ENCODE measurements at regions not wholly inside any gene's neighbourhood (a gene's known extent, or its start where the extent isn't known, plus 50 kb on each side); places are given as distances from the start of the nearest gene placed in this dataset.

DNA sequence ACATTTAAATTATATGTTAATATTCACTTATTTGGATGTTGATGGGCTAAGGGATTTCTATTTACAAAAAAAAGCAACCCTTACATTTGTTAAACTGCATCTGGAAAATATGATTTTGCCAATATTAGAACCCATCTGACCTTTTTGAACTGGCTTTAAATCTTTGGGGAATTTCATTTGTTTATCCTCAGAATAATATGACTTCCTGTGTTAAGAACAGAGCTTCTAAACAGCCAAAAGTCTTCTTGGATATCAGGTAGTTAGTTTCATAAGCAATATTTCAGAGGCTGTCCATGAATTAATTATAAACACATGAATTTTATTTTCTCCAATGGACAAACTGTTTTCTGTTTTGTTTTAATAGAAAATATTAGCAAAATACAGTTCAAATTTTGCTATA is 301.9 kb upstream of the AGTR1 start:
- H3K4me3 ChIP-seq (ENCODE audit: low read depth, low read length): no peak overlapping the region
- TF ChIP-seq, protein P1, sequence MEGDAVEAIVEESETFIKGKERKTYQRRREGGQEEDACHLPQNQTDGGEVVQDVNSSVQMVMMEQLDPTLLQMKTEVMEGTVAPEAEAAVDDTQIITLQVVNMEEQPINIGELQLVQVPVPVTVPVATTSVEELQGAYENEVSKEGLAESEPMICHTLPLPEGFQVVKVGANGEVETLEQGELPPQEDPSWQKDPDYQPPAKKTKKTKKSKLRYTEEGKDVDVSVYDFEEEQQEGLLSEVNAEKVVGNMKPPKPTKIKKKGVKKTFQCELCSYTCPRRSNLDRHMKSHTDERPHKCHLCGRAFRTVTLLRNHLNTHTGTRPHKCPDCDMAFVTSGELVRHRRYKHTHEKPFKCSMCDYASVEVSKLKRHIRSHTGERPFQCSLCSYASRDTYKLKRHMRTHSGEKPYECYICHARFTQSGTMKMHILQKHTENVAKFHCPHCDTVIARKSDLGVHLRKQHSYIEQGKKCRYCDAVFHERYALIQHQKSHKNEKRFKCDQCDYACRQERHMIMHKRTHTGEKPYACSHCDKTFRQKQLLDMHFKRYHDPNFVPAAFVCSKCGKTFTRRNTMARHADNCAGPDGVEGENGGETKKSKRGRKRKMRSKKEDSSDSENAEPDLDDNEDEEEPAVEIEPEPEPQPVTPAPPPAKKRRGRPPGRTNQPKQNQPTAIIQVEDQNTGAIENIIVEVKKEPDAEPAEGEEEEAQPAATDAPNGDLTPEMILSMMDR (IDR thresholded peaks at IDR 0.05; ENCODE audit: insufficient read depth, low read length): no peak
- no peak for DNase-seq (ENCODE audit: low read depth)

DNA sequence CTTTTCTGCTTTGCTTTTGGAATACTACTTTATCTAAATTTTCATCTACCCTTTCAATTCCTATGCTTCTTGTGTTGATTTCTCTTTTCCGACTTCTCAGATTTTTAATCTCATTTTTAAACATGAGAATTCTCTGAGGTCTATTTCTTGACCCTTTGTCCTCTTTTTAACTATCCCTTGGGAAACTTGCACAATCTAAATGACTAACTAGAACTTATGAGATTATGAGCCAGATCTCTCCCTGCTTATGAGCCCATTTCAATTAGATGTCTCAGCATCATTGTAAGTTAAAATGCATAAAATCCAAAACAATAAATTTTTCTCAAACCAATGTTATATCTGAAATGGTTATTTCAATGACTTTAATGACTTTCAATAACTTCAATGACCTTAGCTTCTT is 296.9 kb upstream of the AGTR1 start:
- no peak for DNase-seq (ENCODE audit: low read depth)
- H3K4me3 ChIP-seq (ENCODE audit: low read depth, low read length): no peak overlapping the region
- TF ChIP-seq, protein P1 (IDR thresholded peaks at IDR 0.05; ENCODE audit: insufficient read depth, low read length): no peak

DNA sequence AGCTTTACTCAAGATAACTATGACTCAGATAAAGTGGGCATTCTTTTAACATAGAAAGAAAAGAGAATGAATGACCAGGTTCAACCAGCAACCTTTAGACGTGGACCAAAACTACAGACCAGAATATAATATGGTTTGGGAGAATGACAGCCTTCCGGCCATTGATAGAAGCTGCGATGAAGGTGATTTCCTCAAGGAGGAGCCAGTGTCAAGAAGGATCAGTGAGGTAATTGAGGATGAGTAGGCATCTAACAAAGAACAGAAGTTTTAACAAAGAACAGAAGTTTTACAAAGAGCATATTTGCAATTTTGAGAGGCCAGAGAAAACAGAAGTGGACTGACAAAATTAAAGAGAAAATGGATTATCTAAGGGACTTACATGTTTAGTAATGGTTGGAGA is 289.0 kb upstream of the AGTR1 start:
- no peak overlapping the region for H3K4me3 ChIP-seq (ENCODE audit: low read depth, low read length)
- TF ChIP-seq, protein P1 (IDR thresholded peaks at IDR 0.05; ENCODE audit: insufficient read depth, low read length): no peak
- DNase-seq (ENCODE audit: low read depth): no peak

DNA sequence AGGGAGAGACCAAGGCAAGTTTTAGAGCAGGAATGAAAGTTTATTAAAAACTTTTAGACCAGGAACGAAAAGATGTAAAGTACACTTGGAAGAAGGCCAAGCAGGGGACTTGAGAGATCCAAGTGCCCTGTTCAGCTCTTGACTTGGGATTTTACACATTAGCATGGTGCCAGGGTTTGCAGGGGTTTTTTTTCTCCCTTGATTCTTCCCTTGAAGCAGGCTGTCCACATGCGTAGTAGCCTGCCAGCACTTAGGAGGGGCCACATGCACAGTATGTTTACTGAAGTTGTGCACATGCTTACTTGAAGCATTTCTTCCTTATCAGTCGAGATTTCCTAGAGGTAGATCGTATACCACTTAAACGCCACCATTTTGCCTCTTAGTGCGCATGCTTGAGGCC is 277.5 kb upstream of the AGTR1 start:
- no peak for DNase-seq (ENCODE audit: low read depth)
- H3K4me3 ChIP-seq (ENCODE audit: low read depth, low read length): no peak overlapping the region
- TF ChIP-seq, protein P1 (IDR thresholded peaks at IDR 0.05; ENCODE audit: insufficient read depth, low read length): no peak

DNA sequence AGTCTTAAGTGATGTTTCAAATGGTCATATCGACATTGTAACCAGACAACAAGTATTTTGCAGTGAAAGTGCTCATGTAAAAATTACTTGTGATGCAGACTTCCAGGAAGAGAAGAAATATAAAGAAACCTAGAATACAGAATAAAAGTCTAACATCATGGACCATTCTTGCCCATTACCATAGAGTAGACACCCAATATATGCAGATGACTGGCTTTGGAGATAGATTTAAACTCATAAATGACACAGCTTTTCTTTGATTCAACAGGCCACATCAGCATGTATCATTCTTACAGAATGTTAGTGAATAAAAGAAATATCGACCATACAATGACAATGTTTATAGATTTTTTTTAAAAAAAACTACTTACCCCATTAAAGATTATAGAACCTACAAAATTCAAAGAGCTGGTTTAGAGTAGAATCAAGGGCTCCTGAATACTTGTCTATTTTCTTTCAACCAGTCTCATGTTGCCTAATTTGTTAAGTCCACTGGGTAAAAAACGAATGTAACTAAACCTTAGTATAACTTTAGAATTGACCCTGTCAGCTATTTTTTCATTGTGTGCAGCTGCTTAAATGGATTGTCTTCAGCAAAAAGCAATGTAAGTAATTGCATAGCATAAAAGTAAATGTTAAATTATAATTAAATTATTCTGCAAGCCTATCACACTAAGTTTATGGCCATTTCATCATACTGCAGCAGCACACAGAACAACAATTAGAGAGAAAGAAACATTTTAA is 268.7 kb upstream of the AGTR1 start:
- TF ChIP-seq, protein P1 (IDR thresholded peaks at IDR 0.05; ENCODE audit: insufficient read depth, low read length): no peak
- no peak for DNase-seq (ENCODE audit: low read depth)

DNA sequence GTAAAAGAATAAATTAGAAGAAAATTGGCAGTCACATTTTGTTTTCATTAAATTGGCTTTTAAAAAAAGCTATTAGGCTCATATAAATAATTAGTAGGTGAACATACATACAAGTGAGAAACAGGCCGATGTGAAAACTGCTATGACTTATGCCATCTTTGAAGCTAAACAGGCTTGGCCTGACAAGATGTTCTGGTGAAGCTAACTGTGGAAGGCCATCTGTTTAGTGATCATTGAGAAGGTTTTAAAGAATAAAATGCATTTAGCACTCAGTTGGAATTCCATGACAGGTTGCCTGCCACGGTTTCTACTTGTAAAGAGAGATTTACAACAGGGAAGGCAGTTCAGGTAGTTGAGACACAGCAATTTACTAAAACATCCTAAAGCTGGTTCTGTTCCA is 264.0 kb upstream of the AGTR1 start:
- TF ChIP-seq, protein P1 (IDR thresholded peaks at IDR 0.05; ENCODE audit: insufficient read depth, low read length): no peak
- no peak overlapping the region for H3K4me3 ChIP-seq (ENCODE audit: low read depth, low read length)
- DNase-seq (ENCODE audit: low read depth): no peak

More for the DNA sequence above, 268.7 kb upstream of the AGTR1 start:
- no peak overlapping the region for H3K4me3 ChIP-seq (ENCODE audit: low read depth, low read length)

DNA sequence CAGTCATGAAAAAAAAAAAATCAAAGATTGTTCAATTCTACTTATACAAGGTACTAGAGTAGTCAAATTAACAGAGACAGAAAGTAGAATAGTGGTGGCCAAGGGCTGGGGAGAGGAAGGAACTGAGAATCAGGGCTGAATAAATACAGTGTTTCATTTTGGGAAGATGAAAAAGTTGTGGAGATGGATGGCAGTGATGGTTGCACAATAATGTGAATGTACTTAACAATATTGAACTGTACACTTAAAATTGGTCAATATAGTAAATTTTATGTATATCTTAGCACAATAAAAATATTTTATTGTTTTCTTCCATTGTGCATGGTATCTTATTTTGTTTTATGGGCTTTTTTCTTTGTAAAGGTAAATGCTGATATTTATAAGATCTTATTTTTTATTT is 262.2 kb upstream of the AGTR1 start:
- H3K4me3 ChIP-seq (ENCODE audit: low read depth, low read length): no peak overlapping the region
- no peak for DNase-seq (ENCODE audit: low read depth)
- TF ChIP-seq, protein P1 (IDR thresholded peaks at IDR 0.05; ENCODE audit: insufficient read depth, low read length): no peak

All from fibroblast of the aortic adventitia (primary cell).